Neural cell (in vitro differentiated cells): ENCODE measurements at regions not wholly inside any gene's neighbourhood (a gene's known extent, or its start where the extent isn't known, plus 50 kb on each side); places are given as distances from the start of the nearest gene placed in this dataset.
A peak's percentile ranks its signal among the peaks of the same experiment; 100 is the strongest.

Experiments
- H2AFZ ChIP-seq: fragments of 200-600, 300-800 bp; sonication (generic), shearing (Covaris generic); 2 replicates; pipeline ENCODE4 v1.6.0; 2014; ENCODE audit warnings: low read depth, mild to moderate bottlenecking, antibody characterized with exemption, low read length, moderate library complexity
- H3F3A ChIP-seq: fragments of 200-600 bp; shearing (Covaris generic); 2 replicates; pipeline ENCODE4 v1.6.1; 2016; ENCODE audit warnings: mild to moderate bottlenecking, moderate library complexity, mixed read lengths, antibody characterized with exemption, low read length; ENCODE audit not compliant: insufficient read depth, poor library complexity, severe bottlenecking
- H3K27ac ChIP-seq: fragments of 200-600, 300-800 bp; sonication (generic), shearing (Covaris generic); 2 replicates; pipeline ENCODE4 v1.5.1; 2014; ENCODE audit warnings: mild to moderate bottlenecking, low read length, moderate library complexity
- H3K27me3 ChIP-seq: fragments of 300-800, 200-600 bp; sonication (generic), shearing (Covaris generic); 2 replicates; pipeline ENCODE4 v1.6.0; 2014; ENCODE audit warnings: mild to moderate bottlenecking, low read depth, low read length, moderate library complexity; ENCODE audit not compliant: insufficient read depth
- H3K36me3 ChIP-seq: fragments of 300-800, 200-600 bp; sonication (generic), shearing (Covaris generic); 2 replicates; pipeline ENCODE4 v1.5.1; 2014; ENCODE audit warnings: mild to moderate bottlenecking, antibody characterized with exemption, low read length, moderate library complexity; ENCODE audit not compliant: insufficient read depth
- H3K4me2 ChIP-seq: fragments of 300-800, 200-600 bp; sonication (generic), shearing (Covaris generic); 2 replicates; pipeline ENCODE4 v1.6.0; 2014; ENCODE audit warnings: mild to moderate bottlenecking, low read length
- H3K4me3 ChIP-seq: fragments of 300-800, 200-600 bp; sonication (generic), shearing (Covaris generic); 2 replicates; pipeline ENCODE4 v1.5.1; 2014; ENCODE audit warnings: mild to moderate bottlenecking, low read length, moderate library complexity
- H3K79me2 ChIP-seq: fragments of 200-600 bp; shearing (Covaris generic); replicated peaks from 2 replicates; pipeline ENCODE4 v1.6.0; 2014; ENCODE audit warnings: mild to moderate bottlenecking, low read length, moderate library complexity; ENCODE audit not compliant: insufficient read depth
- H3K9ac ChIP-seq: fragments of 300-800, 200-600 bp; sonication (generic), shearing (Covaris generic); 2 replicates; pipeline ENCODE4 v1.6.1; 2016; ENCODE audit warnings: mild to moderate bottlenecking, low read length, mixed read lengths
- H3K9me2 ChIP-seq: fragments of 200-600 bp; shearing (Covaris generic); 2 replicates; pipeline ENCODE4 v1.6.1; 2016; ENCODE audit warnings: mild to moderate bottlenecking, low read length, mixed read lengths; ENCODE audit not compliant: insufficient read depth
- H3K9me3 ChIP-seq: fragments of 200-600, 300-800 bp; sonication (generic), shearing (Covaris generic); 2 replicates; pipeline ENCODE4 v1.6.1; 2016; ENCODE audit warnings: mild to moderate bottlenecking, mixed run types, low read length, moderate library complexity, mixed read lengths
- H4K20me1 ChIP-seq: fragments of 200-600 bp; shearing (Covaris generic); 2 replicates; pipeline ENCODE4 v1.6.1; 2016; ENCODE audit warnings: mild to moderate bottlenecking, mixed run types; ENCODE audit not compliant: insufficient read depth
- EP300 ChIP-seq: fragments of 450-650 bp; conservative IDR thresholded peaks from 2 replicates; pipeline ENCODE4 v1.6.1; 2014; ENCODE audit warnings: antibody characterized with exemption, mild to moderate bottlenecking, moderate library complexity; ENCODE audit not compliant: poor library complexity, severe bottlenecking
- EZH2 ChIP-seq: fragments of 200-600, 300-800 bp; shearing (Covaris generic), sonication (generic); IDR thresholded peaks from 2 replicates; pipeline ENCODE4 v1.6.1; 2014; ENCODE audit warnings: antibody characterized with exemption, low read length, borderline replicate concordance, mild to moderate bottlenecking; ENCODE audit not compliant: insufficient read depth, poor library complexity, severe bottlenecking
- MXI1 ChIP-seq: fragments of 450-650 bp; conservative IDR thresholded peaks from 2 replicates; pipeline ENCODE4 v1.6.1; 2014; ENCODE audit warnings: antibody characterized with exemption, mild to moderate bottlenecking; ENCODE audit not compliant: poor library complexity, severe bottlenecking
- POLR2AphosphoS5 ChIP-seq: IDR thresholded peaks from 2 replicates; pipeline ENCODE4 v1.6.1; 2012
- RAD21 ChIP-seq: fragments of 450-650 bp; conservative IDR thresholded peaks from 2 replicates; pipeline ENCODE4 v1.6.1; 2014; ENCODE audit warnings: antibody characterized with exemption, mild to moderate bottlenecking, moderate library complexity
- SMC3 ChIP-seq: fragments of 450-650 bp; conservative IDR thresholded peaks from 2 replicates; pipeline ENCODE4 v1.6.1; 2014; ENCODE audit warnings: antibody characterized with exemption, mild to moderate bottlenecking, moderate library complexity; ENCODE audit not compliant: poor library complexity
- TAF1 ChIP-seq: IDR thresholded peaks from 2 replicates; pipeline ENCODE4 v1.6.1; 2012; ENCODE audit warnings: low read depth
- TF ChIP-seq, protein P1 (sequence below): fragments of 450-650 bp; IDR thresholded peaks from 2 replicates; pipeline ENCODE4 v1.5.1; 2014; ENCODE audit warnings: antibody characterized with exemption, mild to moderate bottlenecking, moderate library complexity; ENCODE audit not compliant: poor library complexity, severe bottlenecking
- TF ChIP-seq, protein P2 (sequence below): IDR thresholded peaks from 2 replicates; pipeline ENCODE4 v1.6.1; 2012; ENCODE audit warnings: borderline replicate concordance

DNA sequence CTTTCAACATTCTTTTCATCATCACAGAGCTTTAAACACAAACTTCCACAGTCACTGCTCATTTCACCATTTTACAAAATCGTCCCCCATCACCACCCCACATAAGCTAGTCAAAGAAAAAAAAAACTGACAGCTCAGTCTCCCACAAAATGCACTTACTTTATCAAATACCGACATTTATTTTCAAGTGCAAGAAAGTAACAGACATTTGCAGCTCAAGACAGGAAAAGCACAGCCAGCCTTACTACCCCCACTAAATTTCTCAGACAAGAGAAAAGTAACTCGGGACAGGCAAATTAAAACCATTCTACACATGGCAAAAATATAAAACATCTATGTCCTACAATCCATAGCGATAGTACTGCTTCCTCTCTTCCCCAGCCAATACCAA, 402.4 kb downstream of the SHQ1 start:
- Histone ChIP-seq H2AFZ (no peak overlapping the region), H3K9me3 (no peaks in the 10 kb centered on the region), H3K4me3 (peak overlapping the region; percentile 80), H3K9me2 (peaks cover 2% of the 10 kb centered on the region), H3K27me3 (no peaks in the 10 kb centered on the region), H3K36me3 (no peaks in the 10 kb centered on the region), H3K9ac (peak overlapping the region; percentile 86), H3K27ac (peak overlapping the region; percentile 82), H4K20me1 (peaks cover 31% of the 10 kb centered on the region), H3K79me2 (peaks cover 59% of the 10 kb centered on the region), H3F3A (no peaks in the 10 kb centered on the region), H3K4me2 (peak overlapping the region; percentile 37)
- TF ChIP-seq EZH2 = no peak
- TF ChIP-seq RAD21 = no peak
- TF ChIP-seq, protein P1, sequence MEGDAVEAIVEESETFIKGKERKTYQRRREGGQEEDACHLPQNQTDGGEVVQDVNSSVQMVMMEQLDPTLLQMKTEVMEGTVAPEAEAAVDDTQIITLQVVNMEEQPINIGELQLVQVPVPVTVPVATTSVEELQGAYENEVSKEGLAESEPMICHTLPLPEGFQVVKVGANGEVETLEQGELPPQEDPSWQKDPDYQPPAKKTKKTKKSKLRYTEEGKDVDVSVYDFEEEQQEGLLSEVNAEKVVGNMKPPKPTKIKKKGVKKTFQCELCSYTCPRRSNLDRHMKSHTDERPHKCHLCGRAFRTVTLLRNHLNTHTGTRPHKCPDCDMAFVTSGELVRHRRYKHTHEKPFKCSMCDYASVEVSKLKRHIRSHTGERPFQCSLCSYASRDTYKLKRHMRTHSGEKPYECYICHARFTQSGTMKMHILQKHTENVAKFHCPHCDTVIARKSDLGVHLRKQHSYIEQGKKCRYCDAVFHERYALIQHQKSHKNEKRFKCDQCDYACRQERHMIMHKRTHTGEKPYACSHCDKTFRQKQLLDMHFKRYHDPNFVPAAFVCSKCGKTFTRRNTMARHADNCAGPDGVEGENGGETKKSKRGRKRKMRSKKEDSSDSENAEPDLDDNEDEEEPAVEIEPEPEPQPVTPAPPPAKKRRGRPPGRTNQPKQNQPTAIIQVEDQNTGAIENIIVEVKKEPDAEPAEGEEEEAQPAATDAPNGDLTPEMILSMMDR = no peak
- no peak for TF ChIP-seq EP300
- TF ChIP-seq SMC3 = no peak
- TF ChIP-seq TAF1 = no peak
- no peak for TF ChIP-seq POLR2AphosphoS5
- TF ChIP-seq MXI1 = no peak
- TF ChIP-seq, protein P2, sequence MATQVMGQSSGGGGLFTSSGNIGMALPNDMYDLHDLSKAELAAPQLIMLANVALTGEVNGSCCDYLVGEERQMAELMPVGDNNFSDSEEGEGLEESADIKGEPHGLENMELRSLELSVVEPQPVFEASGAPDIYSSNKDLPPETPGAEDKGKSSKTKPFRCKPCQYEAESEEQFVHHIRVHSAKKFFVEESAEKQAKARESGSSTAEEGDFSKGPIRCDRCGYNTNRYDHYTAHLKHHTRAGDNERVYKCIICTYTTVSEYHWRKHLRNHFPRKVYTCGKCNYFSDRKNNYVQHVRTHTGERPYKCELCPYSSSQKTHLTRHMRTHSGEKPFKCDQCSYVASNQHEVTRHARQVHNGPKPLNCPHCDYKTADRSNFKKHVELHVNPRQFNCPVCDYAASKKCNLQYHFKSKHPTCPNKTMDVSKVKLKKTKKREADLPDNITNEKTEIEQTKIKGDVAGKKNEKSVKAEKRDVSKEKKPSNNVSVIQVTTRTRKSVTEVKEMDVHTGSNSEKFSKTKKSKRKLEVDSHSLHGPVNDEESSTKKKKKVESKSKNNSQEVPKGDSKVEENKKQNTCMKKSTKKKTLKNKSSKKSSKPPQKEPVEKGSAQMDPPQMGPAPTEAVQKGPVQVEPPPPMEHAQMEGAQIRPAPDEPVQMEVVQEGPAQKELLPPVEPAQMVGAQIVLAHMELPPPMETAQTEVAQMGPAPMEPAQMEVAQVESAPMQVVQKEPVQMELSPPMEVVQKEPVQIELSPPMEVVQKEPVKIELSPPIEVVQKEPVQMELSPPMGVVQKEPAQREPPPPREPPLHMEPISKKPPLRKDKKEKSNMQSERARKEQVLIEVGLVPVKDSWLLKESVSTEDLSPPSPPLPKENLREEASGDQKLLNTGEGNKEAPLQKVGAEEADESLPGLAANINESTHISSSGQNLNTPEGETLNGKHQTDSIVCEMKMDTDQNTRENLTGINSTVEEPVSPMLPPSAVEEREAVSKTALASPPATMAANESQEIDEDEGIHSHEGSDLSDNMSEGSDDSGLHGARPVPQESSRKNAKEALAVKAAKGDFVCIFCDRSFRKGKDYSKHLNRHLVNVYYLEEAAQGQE = no peak

DNA sequence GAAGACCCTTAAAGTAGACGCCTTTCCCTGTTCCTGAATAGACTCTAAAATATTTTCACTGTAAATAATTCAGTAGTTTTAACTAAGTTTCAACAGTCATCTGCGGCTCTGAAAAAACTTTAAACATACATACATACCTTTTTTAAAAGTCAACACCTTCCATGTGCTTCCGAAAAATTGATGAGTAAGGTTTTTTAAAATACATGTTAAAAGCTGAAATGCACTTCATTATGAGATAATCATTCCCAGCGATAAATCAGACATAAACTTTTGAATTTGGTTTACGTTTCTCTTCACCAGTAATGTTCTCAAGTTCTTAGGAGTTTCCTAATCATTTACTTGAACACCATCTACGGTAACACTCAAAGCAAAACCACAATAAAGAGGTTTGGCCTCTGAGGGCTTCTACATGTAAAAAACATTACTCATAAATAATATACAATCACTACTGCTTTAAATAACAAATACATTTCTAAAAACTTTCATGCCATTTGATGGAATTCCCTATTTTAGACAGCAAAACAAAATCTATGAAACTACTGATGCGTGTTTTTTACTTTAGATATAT, 403.5 kb downstream of the SHQ1 start:
- TF ChIP-seq, protein P1 = no peak
- no peak for TF ChIP-seq SMC3
- no peak for TF ChIP-seq RAD21
- TF ChIP-seq TAF1 = no peak
- no peak for TF ChIP-seq EZH2
- TF ChIP-seq, protein P2 = no peak
- TF ChIP-seq MXI1 = no peak
- TF ChIP-seq POLR2AphosphoS5 = no peak
- no peak for TF ChIP-seq EP300
- Histone ChIP-seq H3K9me2 (peaks cover 2% of the 10 kb centered on the region), H3K79me2 (peaks cover 70% of the 10 kb centered on the region), H3K4me3 (peak overlapping the region; percentile 80), H2AFZ (no peak overlapping the region), H3K36me3 (no peaks in the 10 kb centered on the region), H3K9me3 (no peaks in the 10 kb centered on the region), H3K4me2 (peak overlapping the region; percentile 37), H3K9ac (no peak overlapping the region), H3F3A (no peaks in the 10 kb centered on the region), H3K27ac (no peak overlapping the region), H4K20me1 (peaks cover 41% of the 10 kb centered on the region), H3K27me3 (no peaks in the 10 kb centered on the region)
